Parathyroid adenoma (tissue), 2 donors: ENCODE measurements at regions not wholly inside any gene's neighbourhood (a gene's known extent, or its start where the extent isn't known, plus 50 kb on each side); places are given as distances from the start of the nearest gene placed in this dataset.

Experiments used
- H2AFZ ChIP-seq: fragments of 300-600 bp; sonication (generic); one replicate; pipeline ENCODE4 v1.7.0; 2017; ENCODE audit warnings: antibody characterized with exemption, mild to moderate bottlenecking
- H3K27ac ChIP-seq: fragments of 300-600 bp; sonication (generic); one replicate; pipeline ENCODE4 v1.7.0; 2017
- H3K27me3 ChIP-seq: fragments of 300-600 bp; sonication (generic); one replicate; pipeline ENCODE4 v1.7.0; 2017; ENCODE audit warnings: low read length; ENCODE audit not compliant: control insufficient read depth, insufficient read depth
- H3K36me3 ChIP-seq: fragments of 300-600 bp; sonication (generic); one replicate; pipeline ENCODE4 v1.7.0; 2017; ENCODE audit warnings: low read length; ENCODE audit not compliant: control insufficient read depth, insufficient read depth
- H3K4me1 ChIP-seq: fragments of 300-600 bp; sonication (generic); one replicate; pipeline ENCODE4 v1.7.0; 2017; ENCODE audit warnings: control low read depth
- H3K4me2 ChIP-seq: fragments of 300-600 bp; sonication (generic); one replicate; pipeline ENCODE4 v1.7.0; 2017; ENCODE audit warnings: low read length
- H3K4me3 ChIP-seq: fragments of 300-600 bp; sonication (generic); one replicate; pipeline ENCODE4 v1.7.0; 2017; ENCODE audit warnings: low read depth, low read length
- H3K79me2 ChIP-seq: fragments of 300-600 bp; sonication (generic); one replicate; pipeline ENCODE4 v1.7.0; 2017; ENCODE audit warnings: control low read depth
- H3K9ac ChIP-seq: fragments of 300-600 bp; sonication (generic); one replicate; pipeline ENCODE4 v1.7.0; 2017; ENCODE audit warnings: mild to moderate bottlenecking
- H3K9me3 ChIP-seq: fragments of 300-600 bp; sonication (generic); one replicate; pipeline ENCODE4 v1.7.0; 2017; ENCODE audit warnings: low read length; ENCODE audit not compliant: control insufficient read depth
- CTCF ChIP-seq: fragments of 300-600 bp; sonication (generic); IDR thresholded peaks from one replicate; pipeline ENCODE4 v1.7.0; 2017; ENCODE audit warnings: antibody characterized with exemption, mild to moderate bottlenecking
- donor health status: primary hyperparathyroidism.

DNA sequence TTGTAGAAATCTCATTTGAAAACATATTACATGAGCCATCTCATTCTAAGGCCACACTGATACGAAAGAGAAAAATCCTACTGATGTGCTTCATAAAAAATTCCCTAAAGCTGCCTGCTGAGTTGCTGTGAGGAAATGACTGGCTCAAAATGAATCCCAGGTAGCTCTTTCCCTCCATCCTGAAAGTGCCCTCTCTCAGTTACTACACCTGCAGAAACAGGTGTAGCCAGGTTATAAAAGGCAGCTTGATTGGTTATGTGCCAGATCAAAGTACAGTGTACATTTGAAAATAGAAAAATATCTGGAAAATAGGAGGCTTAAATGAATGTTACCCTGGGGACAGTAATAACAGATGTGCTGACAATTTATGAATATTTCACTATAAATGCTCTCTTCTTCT is 833.4 kb upstream of the ADGRL4 start:
- Histone ChIP-seq H3K9me3 (no peaks in the 10 kb centered on the region), H3K4me3 (no peak overlapping the region), H3K27ac (no peak overlapping the region), H3K36me3 (no peaks in the 10 kb centered on the region), H2AFZ (no peak overlapping the region), H3K4me1 (no peaks in the 10 kb centered on the region), H3K9ac (no peak overlapping the region), H3K27me3 (no peaks in the 10 kb centered on the region), H3K4me2 (no peak overlapping the region), H3K79me2 (no peaks in the 10 kb centered on the region)
- TF ChIP-seq CTCF = no peak

- no peaks in the 10 kb centered on the region for H3K36me3 ChIP-seq
- no peak overlapping the region for H2AFZ ChIP-seq
- TF ChIP-seq CTCF = no peak
- no peaks in the 10 kb centered on the region for H3K9me3 ChIP-seq
- no peaks in the 10 kb centered on the region for H3K4me1 ChIP-seq
- no peaks in the 10 kb centered on the region for H3K79me2 ChIP-seq
- H3K27me3 ChIP-seq = no peaks in the 10 kb centered on the region
- no peak overlapping the region for H3K4me3 ChIP-seq
- H3K4me2 ChIP-seq = no peak overlapping the region
- H3K27ac ChIP-seq = no peak overlapping the region
- H3K9ac ChIP-seq = no peak overlapping the region
These were observed 820.9 kb upstream of the ADGRL4 start for GRCh38 chr1:79827446-79827845.

GRCh38 chr1:79825551-79825950 is 819.0 kb upstream of the ADGRL4 start:
- no peak for TF ChIP-seq CTCF
- Histone ChIP-seq H2AFZ (no peak overlapping the region), H3K79me2 (no peaks in the 10 kb centered on the region), H3K27me3 (no peaks in the 10 kb centered on the region), H3K9ac (no peak overlapping the region), H3K36me3 (no peaks in the 10 kb centered on the region), H3K4me3 (no peak overlapping the region), H3K27ac (no peak overlapping the region), H3K4me1 (no peaks in the 10 kb centered on the region), H3K4me2 (no peak overlapping the region), H3K9me3 (no peaks in the 10 kb centered on the region)

- Histone ChIP-seq H3K9ac (no peak overlapping the region), H3K9me3 (no peaks in the 10 kb centered on the region), H2AFZ (no peak overlapping the region), H3K27me3 (no peaks in the 10 kb centered on the region), H3K79me2 (no peaks in the 10 kb centered on the region), H3K36me3 (no peaks in the 10 kb centered on the region), H3K4me2 (no peak overlapping the region), H3K4me1 (no peaks in the 10 kb centered on the region), H3K4me3 (no peak overlapping the region), H3K27ac (no peak overlapping the region)
- TF ChIP-seq CTCF = no peak
These were observed 815.5 kb upstream of the ADGRL4 start for GRCh38 chr1:79822053-79822452.

- Histone ChIP-seq H3K9ac (no peak overlapping the region), H3K79me2 (no peaks in the 10 kb centered on the region), H3K27me3 (no peaks in the 10 kb centered on the region), H3K9me3 (no peaks in the 10 kb centered on the region), H3K4me2 (no peak overlapping the region), H3K27ac (no peak overlapping the region), H3K36me3 (no peaks in the 10 kb centered on the region), H3K4me1 (no peaks in the 10 kb centered on the region), H3K4me3 (no peak overlapping the region), H2AFZ (no peak overlapping the region)
- no peak for TF ChIP-seq CTCF
These were observed 812.6 kb upstream of the ADGRL4 start for GRCh38 chr1:79819140-79819539.
